ENCODE measurements at regions not wholly inside any gene's neighbourhood (a gene's known extent, or its start where the extent isn't known, plus 50 kb on each side); places are given as distances from the start of the nearest gene placed in this dataset.
A peak's percentile ranks its signal among the peaks of the same experiment; 100 is the strongest.

GRCh38 chr15:94125698-94126097 lies 105.7 kb upstream of the MCTP2 start:
- Mint-ChIP-seq H3K36me3 (no peaks in the 10 kb centered on the region), H3K27ac (no peak overlapping the region), H3K9me3 (no peaks in the 10 kb centered on the region), H3K27me3 (no peaks in the 10 kb centered on the region), H3K4me3 (no peak overlapping the region), H3K4me1 (no peaks in the 10 kb centered on the region)
- CTCF ChIA-PET = interaction anchor here (1.4 kb wide), 1 partner anchor 1038 kb away, joined by 3 read pairs; no protein-coding TSS in a partner anchor
- no peak for DNase-seq

GRCh38 chr15:94125156-94125555 lies 106.2 kb upstream of the MCTP2 start:
- no peaks in the 10 kb centered on the region for H3K27me3 Mint-ChIP-seq
- no peaks in the 10 kb centered on the region for H3K36me3 Mint-ChIP-seq
- H3K9me3 Mint-ChIP-seq = no peaks in the 10 kb centered on the region
- CTCF ChIA-PET = interaction anchor here (1.4 kb wide), 1 partner anchor 1038 kb away, joined by 3 read pairs; no protein-coding TSS in a partner anchor
- H3K27ac Mint-ChIP-seq = no peak overlapping the region
- no peak overlapping the region for H3K4me3 Mint-ChIP-seq
- no peak for DNase-seq
- H3K4me1 Mint-ChIP-seq = no peaks in the 10 kb centered on the region

DNA sequence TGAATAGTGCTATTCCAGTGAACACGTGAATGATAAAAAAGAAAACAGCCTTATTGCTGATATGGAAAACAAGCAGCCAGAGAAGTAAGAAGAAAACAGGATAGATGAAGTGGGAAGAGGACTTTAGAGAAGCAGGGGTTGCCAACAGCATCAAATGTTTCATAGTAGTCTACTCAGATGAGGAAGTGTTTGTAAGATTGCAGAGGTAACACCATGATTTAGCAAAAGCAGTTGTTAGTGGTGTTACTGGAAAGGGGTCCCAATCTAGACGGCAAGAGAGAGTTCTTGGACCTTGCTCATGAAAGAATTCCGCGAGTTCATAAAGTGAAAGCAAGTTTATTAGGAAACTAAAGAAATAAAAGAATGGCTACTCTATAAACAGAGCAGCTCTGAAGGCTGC lies 108.8 kb upstream of the MCTP2 start:
- Mint-ChIP-seq H3K4me1 (no peaks in the 10 kb centered on the region), H3K36me3 (no peaks in the 10 kb centered on the region), H3K4me3 (no peak overlapping the region), H3K27me3 (no peaks in the 10 kb centered on the region), H3K27ac (no peak overlapping the region), H3K9me3 (no peaks in the 10 kb centered on the region)
- no peak for DNase-seq
- CTCF ChIA-PET = no interaction called here

DNA sequence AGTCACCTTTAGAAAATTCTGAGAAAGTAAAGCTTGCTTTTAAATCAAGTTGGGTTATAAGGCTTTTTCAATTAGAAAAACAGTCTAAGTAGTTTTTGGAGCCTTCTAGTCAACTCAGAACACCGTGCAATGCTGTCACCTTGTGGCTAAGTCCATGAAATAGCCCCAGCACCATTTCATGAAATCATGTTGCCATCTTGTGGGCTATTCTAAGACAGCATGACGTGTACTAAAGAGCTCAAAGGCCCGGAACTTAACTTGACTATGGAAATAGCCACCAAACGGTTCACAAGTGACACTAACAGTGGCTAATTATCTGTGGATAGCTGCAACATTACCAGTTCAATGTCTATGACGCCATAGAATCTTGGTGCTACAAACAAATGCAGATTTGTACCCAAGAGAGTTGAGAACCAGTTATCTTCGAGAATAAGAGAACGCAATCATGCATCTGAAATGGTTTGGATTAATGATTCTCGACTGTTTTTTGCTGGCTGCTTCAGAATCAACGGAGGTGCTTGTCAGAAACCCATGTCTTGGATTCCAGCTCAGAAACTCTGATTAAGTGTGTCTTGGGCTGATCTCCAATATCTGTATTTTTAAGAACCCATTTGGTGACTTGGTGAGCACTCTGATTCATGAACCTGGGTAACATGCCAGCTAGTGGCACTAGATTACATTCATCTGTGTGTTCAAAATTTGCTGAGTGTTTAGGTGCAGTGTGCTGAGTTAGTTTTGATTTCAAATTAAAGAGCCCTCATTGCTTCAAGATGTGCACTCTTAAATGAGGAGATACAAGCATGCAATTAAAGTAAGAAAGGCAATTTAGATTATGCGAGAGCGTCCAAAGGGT lies 111.2 kb upstream of the MCTP2 start:
- Mint-ChIP-seq H3K27me3 (no peaks in the 10 kb centered on the region), H3K9me3 (no peaks in the 10 kb centered on the region), H3K36me3 (no peaks in the 10 kb centered on the region), H3K4me1 (no peaks in the 10 kb centered on the region), H3K4me3 (no peak overlapping the region), H3K27ac (no peak overlapping the region)
- CTCF ChIA-PET = interaction anchor here (0.6 to 2.0 kb wide), 33 partner anchors 9 to 1235 kb away, joined by 3 to 51 read pairs (median 4); partner anchors contain the start of gene RGMA
- DNase-seq = peak; percentile 62

DNA sequence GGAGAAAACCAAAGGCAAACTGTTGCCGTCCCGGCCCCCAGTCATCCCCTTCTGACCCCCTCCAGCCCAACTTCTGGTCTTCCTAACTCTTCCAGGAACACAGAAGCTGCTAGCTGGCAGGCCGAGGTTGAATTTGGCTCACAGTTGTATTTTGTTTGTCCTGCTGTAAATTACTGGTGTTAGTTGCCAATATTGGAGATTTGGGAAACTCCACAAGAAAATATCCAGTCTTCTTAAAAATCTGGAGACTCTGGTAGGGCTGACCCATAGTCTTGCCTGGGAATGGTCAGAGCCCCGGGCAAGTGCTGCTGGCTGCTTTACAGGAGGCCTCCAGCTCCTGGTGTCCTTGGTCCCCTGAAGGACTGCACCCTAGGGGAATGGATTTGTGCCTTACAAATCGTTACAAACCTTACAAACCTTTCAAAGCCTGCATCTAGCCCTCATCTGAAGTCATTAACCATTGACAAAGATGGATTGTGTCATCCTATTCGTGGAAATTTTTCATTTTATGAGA lies 112.0 kb upstream of the MCTP2 start:
- CTCF ChIA-PET = interaction anchor here (0.8 to 2.0 kb wide), 26 partner anchors 8 to 1094 kb away, joined by 3 to 51 read pairs (median 4); partner anchors contain the start of gene RGMA
- no peak for DNase-seq
- Mint-ChIP-seq H3K9me3 (no peaks in the 10 kb centered on the region), H3K27ac (no peak overlapping the region), H3K4me1 (no peaks in the 10 kb centered on the region), H3K4me3 (no peak overlapping the region), H3K27me3 (no peaks in the 10 kb centered on the region), H3K36me3 (no peaks in the 10 kb centered on the region)

GRCh38 chr15:94110476-94111130 lies 120.8 kb upstream of the MCTP2 start:
- Mint-ChIP-seq H3K4me3 (no peak overlapping the region), H3K9me3 (no peaks in the 10 kb centered on the region), H3K27ac (no peak overlapping the region), H3K36me3 (no peaks in the 10 kb centered on the region), H3K4me1 (no peaks in the 10 kb centered on the region), H3K27me3 (peaks cover 4% of the 10 kb centered on the region)
- DNase-seq = no peak
- CTCF ChIA-PET = interaction anchor here (1.5 kb wide), 1 partner anchor 10 kb away, joined by 4 read pairs; no protein-coding TSS in a partner anchor

DNA sequence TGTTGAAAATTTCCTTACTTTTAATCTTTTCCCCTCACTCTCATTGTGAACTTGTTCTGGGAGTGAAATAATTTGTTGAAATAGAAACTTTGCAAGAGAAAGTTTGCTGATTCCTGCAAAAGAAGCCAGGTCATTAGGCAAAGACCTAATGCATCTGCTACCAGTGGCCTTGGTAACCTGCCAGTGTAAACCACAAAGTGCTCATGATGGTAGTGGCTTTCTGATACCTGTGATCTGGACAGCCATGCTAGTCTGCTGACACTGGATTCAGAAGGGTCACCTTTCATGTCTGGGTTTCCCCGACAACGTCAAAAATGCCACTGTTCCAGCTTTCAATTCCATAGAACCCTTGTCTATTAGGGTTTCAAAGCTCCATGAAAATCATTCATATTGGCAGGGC lies 123.7 kb upstream of the MCTP2 start:
- H3K4me1 Mint-ChIP-seq = no peaks in the 10 kb centered on the region
- no peaks in the 10 kb centered on the region for H3K36me3 Mint-ChIP-seq
- peaks cover 4% of the 10 kb centered on the region for H3K27me3 Mint-ChIP-seq
- CTCF ChIA-PET = interaction anchor here (1.5 kb wide), 1 partner anchor 12 kb away, joined by 4 read pairs; no protein-coding TSS in a partner anchor
- no peaks in the 10 kb centered on the region for H3K9me3 Mint-ChIP-seq
- no peak overlapping the region for H3K27ac Mint-ChIP-seq
- DNase-seq = no peak
- no peak overlapping the region for H3K4me3 Mint-ChIP-seq

DNA sequence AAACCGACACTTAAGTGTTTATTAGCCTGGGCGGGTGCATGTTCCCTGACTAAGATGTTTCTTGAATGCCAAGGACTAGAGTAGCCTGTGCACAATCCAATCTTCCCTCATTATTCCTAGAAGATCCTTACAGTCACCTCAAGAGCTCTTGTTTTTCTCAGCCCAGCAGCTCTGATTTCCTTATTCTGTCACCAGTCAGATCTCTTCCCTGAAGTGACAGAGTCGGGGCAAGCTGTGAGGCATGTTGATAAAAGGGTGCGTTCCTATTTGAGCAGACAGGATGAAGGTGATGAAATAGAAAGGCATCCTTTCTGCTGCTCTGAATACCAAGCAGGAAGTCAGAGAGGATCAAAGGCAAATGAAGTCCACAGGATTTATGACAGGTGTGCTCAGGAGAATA lies 125.6 kb upstream of the MCTP2 start:
- H3K4me3 Mint-ChIP-seq = no peak overlapping the region
- no peaks in the 10 kb centered on the region for H3K36me3 Mint-ChIP-seq
- CTCF ChIA-PET = no interaction called here
- no peaks in the 10 kb centered on the region for H3K4me1 Mint-ChIP-seq
- H3K27ac Mint-ChIP-seq = no peak overlapping the region
- DNase-seq = no peak
- H3K27me3 Mint-ChIP-seq = peaks cover 4% of the 10 kb centered on the region
- no peaks in the 10 kb centered on the region for H3K9me3 Mint-ChIP-seq

DNA sequence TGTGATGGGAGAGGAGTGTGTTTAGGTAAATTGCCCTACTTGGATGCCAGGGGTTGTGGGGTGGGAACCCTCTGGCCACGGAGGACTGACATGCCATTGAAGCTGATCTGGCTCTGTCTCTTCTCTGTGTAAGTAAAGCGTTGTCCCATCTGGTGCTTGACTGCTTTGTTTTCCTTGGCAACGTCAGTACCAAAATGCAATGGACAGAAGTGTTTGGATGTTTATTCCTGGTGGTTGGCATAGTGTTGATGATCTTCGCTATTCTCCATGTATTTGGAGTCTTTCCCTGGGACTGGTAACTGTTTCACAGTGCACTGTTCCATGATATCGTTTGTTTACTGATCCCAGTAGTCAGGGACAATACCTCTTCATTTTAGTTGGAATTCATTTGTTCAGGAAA lies 130.5 kb upstream of the MCTP2 start:
- Mint-ChIP-seq H3K9me3 (no peaks in the 10 kb centered on the region), H3K36me3 (no peaks in the 10 kb centered on the region), H3K4me3 (no peak overlapping the region), H3K27ac (no peak overlapping the region), H3K4me1 (no peaks in the 10 kb centered on the region), H3K27me3 (peaks cover 4% of the 10 kb centered on the region)
- CTCF ChIA-PET = no interaction called here
- no peak for DNase-seq

DNA sequence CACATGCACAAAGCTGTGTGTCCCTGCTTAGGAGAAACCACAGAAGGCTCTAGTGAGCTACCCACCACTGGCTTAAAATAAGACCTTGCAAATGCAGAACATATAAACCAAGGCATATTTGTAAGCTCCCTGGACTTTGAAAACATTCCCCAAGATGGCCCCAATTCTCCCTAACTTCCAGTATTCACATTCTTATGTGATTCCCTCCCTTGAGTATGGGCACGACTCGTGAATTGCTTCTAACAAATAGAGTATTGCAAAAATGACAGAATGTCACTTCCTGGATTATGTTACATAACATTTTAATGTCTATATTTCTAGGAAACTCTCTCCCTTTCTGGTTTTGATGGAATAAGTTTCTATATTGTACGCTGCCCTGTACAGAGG lies 131.8 kb upstream of the MCTP2 start:
- DNase-seq = no peak
- H3K4me3 Mint-ChIP-seq = no peak overlapping the region
- CTCF ChIA-PET = interaction anchor here (1.0 kb wide), 1 partner anchor 20 kb away, joined by 4 read pairs; no protein-coding TSS in a partner anchor

GRCh38 chr15:94098921-94099573 lies 132.3 kb upstream of the MCTP2 start:
- Mint-ChIP-seq H3K27ac (no peak overlapping the region), H3K27me3 (peaks cover 4% of the 10 kb centered on the region), H3K36me3 (no peaks in the 10 kb centered on the region), H3K9me3 (no peaks in the 10 kb centered on the region), H3K4me3 (no peak overlapping the region), H3K4me1 (no peaks in the 10 kb centered on the region)
- DNase-seq = no peak
- CTCF ChIA-PET = interaction anchor here (1.0 kb wide), 1 partner anchor 21 kb away, joined by 4 read pairs; no protein-coding TSS in a partner anchor

More for the DNA sequence above, 131.8 kb upstream of the MCTP2 start:
- Mint-ChIP-seq H3K27me3 (peaks cover 4% of the 10 kb centered on the region), H3K4me1 (no peaks in the 10 kb centered on the region), H3K27ac (no peak overlapping the region), H3K9me3 (no peaks in the 10 kb centered on the region), H3K36me3 (no peaks in the 10 kb centered on the region)

- no peak overlapping the region for H3K27ac Mint-ChIP-seq
- no peaks in the 10 kb centered on the region for H3K36me3 Mint-ChIP-seq
- H3K27me3 Mint-ChIP-seq = no peaks in the 10 kb centered on the region
- no peak for DNase-seq
- H3K4me3 Mint-ChIP-seq = no peak overlapping the region
- no peaks in the 10 kb centered on the region for H3K4me1 Mint-ChIP-seq
- CTCF ChIA-PET = interaction anchor here (0.7 kb wide), 1 partner anchor 561 kb away, joined by 3 read pairs; no protein-coding TSS in a partner anchor
- H3K9me3 Mint-ChIP-seq = no peaks in the 10 kb centered on the region
These were observed 133.8 kb upstream of the MCTP2 start for GRCh38 chr15:94097552-94097951.

- H3K27ac Mint-ChIP-seq = no peak overlapping the region
- H3K4me1 Mint-ChIP-seq = no peaks in the 10 kb centered on the region
- DNase-seq = no peak
- H3K27me3 Mint-ChIP-seq = peaks cover 4% of the 10 kb centered on the region
- H3K4me3 Mint-ChIP-seq = no peak overlapping the region
- no peaks in the 10 kb centered on the region for H3K36me3 Mint-ChIP-seq
- CTCF ChIA-PET = no interaction called here
- H3K9me3 Mint-ChIP-seq = no peaks in the 10 kb centered on the region
These were observed 137.1 kb upstream of the MCTP2 start for GRCh38 chr15:94094310-94094709.

DNA sequence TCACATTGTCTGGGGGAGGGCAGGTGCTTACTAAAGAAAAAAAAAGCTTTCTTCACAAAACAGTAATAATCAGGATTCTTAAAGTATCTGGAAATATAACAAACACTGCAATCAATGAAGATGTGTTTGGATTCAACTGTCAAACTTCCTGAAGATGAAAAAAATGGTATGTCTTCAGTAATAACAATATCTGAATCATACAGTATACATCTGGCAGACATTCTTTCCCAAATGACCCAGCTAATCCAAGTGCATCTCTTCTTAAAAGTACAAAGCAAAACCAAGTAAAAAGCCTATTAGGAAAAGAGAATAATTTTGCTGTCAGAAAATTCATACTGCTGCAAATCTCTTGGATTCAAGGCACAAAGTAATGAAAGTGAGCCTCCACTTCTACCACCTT lies 145.0 kb upstream of the MCTP2 start:
- no peaks in the 10 kb centered on the region for H3K36me3 Mint-ChIP-seq
- no peak for DNase-seq
- H3K4me3 Mint-ChIP-seq = no peak overlapping the region
- no peak overlapping the region for H3K27ac Mint-ChIP-seq
- no peaks in the 10 kb centered on the region for H3K9me3 Mint-ChIP-seq
- H3K27me3 Mint-ChIP-seq = peaks cover 8% of the 10 kb centered on the region
- H3K4me1 Mint-ChIP-seq = no peaks in the 10 kb centered on the region
- CTCF ChIA-PET = no interaction called here
